Thyroid gland (tissue), 4 donors: ENCODE measurements at regions not wholly inside any gene's neighbourhood (a gene's known extent, or its start where the extent isn't known, plus 50 kb on each side); places are given as distances from the start of the nearest gene placed in this dataset.
"Not testable (repeated sequence)": the region's sequence is repeated elsewhere in the genome, so short reads cannot be mapped to it uniquely, and the experiment has no call there.

ENCODE experiments used
- DNase-seq, 2 donors: peaks; one replicate each; pipeline ENCODE4 v3.0.0-alpha.2; 2019
- H3K27ac ChIP-seq, 3 donors: fragments of 200-600 bp; sonication (generic); 1 replicate in 2 of 3; 2 replicates in 1 of 3; pipeline ENCODE4 v1.5.1; 2016 to 2019; ENCODE audit warnings: mild to moderate bottlenecking in 1 of 3, moderate library complexity in 1 of 3
- H3K27me3 ChIP-seq: fragments of 200-600 bp; sonication (generic); one replicate; pipeline ENCODE4 v1.5.1; 2019
- H3K36me3 ChIP-seq, 2 donors: fragments of 200-600 bp; sonication (generic); one replicate each; pipeline ENCODE4 v1.5.1; 2016 to 2019
- H3K4me1 ChIP-seq, 2 donors: fragments of 200-600 bp; sonication (generic); one replicate each; pipeline ENCODE4 v1.5.1; 2017 to 2019
- H3K4me3 ChIP-seq, 3 donors: fragments of 200-600 bp; sonication (generic); replicated peaks in 1 of 3; 1 replicate in 2 of 3; 2 replicates in 1 of 3; pipeline ENCODE4 v1.5.1; 2016; ENCODE audit warnings: mild to moderate bottlenecking in 1 of 3
- H3K9me3 ChIP-seq: fragments of 200-600 bp; sonication (generic); one replicate; pipeline ENCODE4 v1.5.1; 2017
- POLR2A ChIP-seq, 2 donors: fragments of 450-650 bp; IDR thresholded peaks; one replicate each; pipeline ENCODE4 v1.6.1; 2017; ENCODE audit warnings: antibody characterized with exemption in 2 of 2, mild to moderate bottlenecking in 2 of 2, moderate library complexity in 1 of 2
- WGBS, 2 donors: methylation state at CpG; one replicate each; pipeline ENCODE4 v1.1.5; 2017; 5-methylcytosine and 5-hydroxymethylcytosine counted together
- intact Hi-C: fragments of 100-400 bp; cut with DNase I; formaldehyde crosslinking; loops from one replicate; pipeline ENCODE4 v1.15.1; 2023
- TF ChIP-seq, protein P1 (sequence below), 6 experiments: fragments of 200-600 bp in 3 of 6; fragments of 450-650 bp in 3 of 6; sonication (generic) in 3 of 6; IDR thresholded peaks; one replicate each; pipeline ENCODE4 v1.5.1; 2016 to 2019; ENCODE audit warnings: antibody characterized with exemption in 6 of 6, mild to moderate bottlenecking in 2 of 6, inconsistent platforms in 1 of 6, moderate library complexity in 1 of 6

DNA sequence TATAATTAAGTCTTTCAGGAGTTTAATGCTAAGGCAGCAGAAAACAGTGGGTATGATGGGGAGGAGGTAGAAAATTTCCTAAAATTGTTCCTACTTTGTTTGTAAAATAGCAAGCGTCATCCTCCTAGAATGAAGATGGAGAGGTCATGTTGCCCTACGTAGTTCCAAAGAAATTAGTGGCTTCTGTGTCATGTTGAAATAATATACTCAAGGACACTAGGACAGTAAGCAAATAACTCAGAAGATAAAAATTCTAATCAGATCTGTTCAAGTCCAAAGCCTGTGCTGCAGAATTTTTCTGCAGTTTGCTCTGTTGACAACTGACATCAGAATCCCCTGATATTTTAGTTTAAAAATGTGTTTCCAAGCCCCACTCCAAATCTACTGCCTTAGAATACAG lies 486.3 kb downstream of the DIRAS2 start:
- intact Hi-C loops: no loop called here
- no peaks in the 10 kb centered on the region for H3K27me3 ChIP-seq
- no peak for TF ChIP-seq POLR2A (IDR thresholded peaks at IDR 0.05)
- TF ChIP-seq, protein P1, sequence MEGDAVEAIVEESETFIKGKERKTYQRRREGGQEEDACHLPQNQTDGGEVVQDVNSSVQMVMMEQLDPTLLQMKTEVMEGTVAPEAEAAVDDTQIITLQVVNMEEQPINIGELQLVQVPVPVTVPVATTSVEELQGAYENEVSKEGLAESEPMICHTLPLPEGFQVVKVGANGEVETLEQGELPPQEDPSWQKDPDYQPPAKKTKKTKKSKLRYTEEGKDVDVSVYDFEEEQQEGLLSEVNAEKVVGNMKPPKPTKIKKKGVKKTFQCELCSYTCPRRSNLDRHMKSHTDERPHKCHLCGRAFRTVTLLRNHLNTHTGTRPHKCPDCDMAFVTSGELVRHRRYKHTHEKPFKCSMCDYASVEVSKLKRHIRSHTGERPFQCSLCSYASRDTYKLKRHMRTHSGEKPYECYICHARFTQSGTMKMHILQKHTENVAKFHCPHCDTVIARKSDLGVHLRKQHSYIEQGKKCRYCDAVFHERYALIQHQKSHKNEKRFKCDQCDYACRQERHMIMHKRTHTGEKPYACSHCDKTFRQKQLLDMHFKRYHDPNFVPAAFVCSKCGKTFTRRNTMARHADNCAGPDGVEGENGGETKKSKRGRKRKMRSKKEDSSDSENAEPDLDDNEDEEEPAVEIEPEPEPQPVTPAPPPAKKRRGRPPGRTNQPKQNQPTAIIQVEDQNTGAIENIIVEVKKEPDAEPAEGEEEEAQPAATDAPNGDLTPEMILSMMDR (IDR thresholded peaks at IDR 0.05): no peak
- 89% methylated on average over 2 of the region's 2 CpGs for WGBS, 2 donors
- no peaks in the 10 kb centered on the region for H3K36me3 ChIP-seq
- no peaks in the 10 kb centered on the region for H3K4me1 ChIP-seq
- H3K9me3 ChIP-seq: no peaks in the 10 kb centered on the region
- no peak for DNase-seq
- no peak overlapping the region for H3K27ac ChIP-seq
- H3K4me3 ChIP-seq: no peak overlapping the region

DNA sequence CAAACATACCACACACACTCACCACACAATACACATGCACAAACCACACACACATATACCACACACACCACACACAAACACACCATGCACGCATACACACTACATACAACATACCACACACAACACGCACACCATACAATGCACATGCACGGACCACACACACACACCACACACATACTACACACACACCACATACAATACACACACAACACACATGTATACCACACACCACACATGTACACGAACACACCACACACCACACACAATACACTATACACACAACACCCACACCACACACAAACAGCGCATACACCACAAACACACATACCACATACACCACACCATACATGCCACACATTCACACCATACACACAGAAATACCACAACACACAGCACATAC lies 480.3 kb downstream of the DIRAS2 start:
- intact Hi-C loops: no loop called here
- Histone ChIP-seq H3K27ac (no peak overlapping the region), H3K4me1 (no peaks in the 10 kb centered on the region), H3K36me3 (no peaks in the 10 kb centered on the region), H3K9me3 (no peaks in the 10 kb centered on the region), H3K27me3 (no peaks in the 10 kb centered on the region), H3K4me3 (no peak overlapping the region)
- TF ChIP-seq, protein P1 (IDR thresholded peaks at IDR 0.05): no peak
- TF ChIP-seq POLR2A (IDR thresholded peaks at IDR 0.05): no peak
- DNase-seq: no peak
- WGBS, 2 donors: 97 to 98% methylated on average over 5 of the region's 5 CpGs

DNA sequence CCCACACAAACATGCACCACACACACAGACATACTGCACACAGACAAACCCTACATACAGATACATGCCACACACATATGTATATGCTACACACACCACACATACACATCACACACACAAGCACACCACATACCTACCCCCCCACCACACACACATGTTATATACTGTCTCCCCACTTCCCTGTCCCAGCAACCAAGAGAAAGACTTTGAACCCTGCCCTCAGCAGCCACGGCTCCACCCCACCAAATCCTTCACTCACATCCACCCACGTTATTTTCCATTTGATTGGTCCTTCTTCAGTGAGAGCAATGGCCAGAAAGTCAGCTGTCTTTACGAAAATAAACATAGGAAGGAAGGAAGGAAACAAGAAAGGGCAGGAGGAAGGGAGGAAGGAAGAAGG lies 479.8 kb downstream of the DIRAS2 start:
- Histone ChIP-seq H3K27ac (no peak overlapping the region), H3K27me3 (no peaks in the 10 kb centered on the region), H3K4me1 (no peaks in the 10 kb centered on the region), H3K4me3 (no peak overlapping the region), H3K36me3 (no peaks in the 10 kb centered on the region), H3K9me3 (no peaks in the 10 kb centered on the region)
- DNase-seq: no peak
- intact Hi-C loops: no loop called here
- WGBS, 2 donors: 67 to 71% methylated on average over 3 of the region's 3 CpGs
- TF ChIP-seq, protein P1 (IDR thresholded peaks at IDR 0.05): no peak
- no peak for TF ChIP-seq POLR2A (IDR thresholded peaks at IDR 0.05)

DNA sequence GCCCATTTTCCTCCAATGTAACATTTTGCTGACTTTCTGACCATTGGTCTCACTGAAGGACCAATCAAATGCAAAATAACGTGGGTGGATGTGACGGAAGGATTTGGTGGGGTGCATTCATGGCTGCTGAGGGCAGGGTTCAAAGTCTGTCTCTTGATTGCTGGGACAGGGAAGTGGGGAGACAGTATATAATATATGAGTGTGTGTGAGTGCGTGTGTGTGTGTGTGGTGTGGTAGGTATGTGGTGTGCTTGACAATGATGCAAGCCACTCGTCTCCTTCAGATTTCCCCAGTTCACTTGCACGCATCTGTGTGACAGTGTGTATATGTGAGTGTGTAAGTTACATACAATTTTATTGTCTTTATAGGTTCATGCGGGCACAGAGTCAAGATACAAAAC lies 477.3 kb downstream of the DIRAS2 start:
- 86 to 89% methylated on average over 6 of the region's 6 CpGs for WGBS, 2 donors
- no peak overlapping the region for H3K27ac ChIP-seq
- H3K4me3 ChIP-seq: no peak overlapping the region
- TF ChIP-seq POLR2A (IDR thresholded peaks at IDR 0.05): no peak
- TF ChIP-seq, protein P1 (IDR thresholded peaks at IDR 0.05): no peak
- H3K36me3 ChIP-seq: no peaks in the 10 kb centered on the region
- no peak for DNase-seq
- no peaks in the 10 kb centered on the region for H3K27me3 ChIP-seq
- intact Hi-C loops: no loop called here
- H3K4me1 ChIP-seq: no peaks in the 10 kb centered on the region
- no peaks in the 10 kb centered on the region for H3K9me3 ChIP-seq

DNA sequence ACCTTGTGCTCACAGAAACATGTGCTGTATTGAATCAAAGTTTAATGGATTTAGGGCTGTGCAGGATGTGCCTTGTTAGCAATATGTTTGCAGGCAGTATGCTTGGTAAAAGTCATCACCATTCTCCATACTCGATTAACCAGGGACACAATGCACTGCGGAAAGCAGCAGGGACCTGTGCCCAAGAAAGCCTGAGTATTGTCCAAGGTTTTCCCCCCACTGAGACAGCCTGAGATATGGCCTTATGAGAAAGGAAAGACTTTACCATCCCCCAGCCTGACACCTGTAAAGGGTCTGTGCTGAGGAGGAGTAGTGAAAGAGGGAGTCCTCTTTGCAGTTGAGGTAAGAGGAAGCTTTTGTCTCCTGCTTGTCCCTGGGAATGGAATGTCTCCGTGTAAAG lies 476.2 kb downstream of the DIRAS2 start:
- H3K4me3 ChIP-seq, H3K27ac ChIP-seq, H3K27me3 ChIP-seq, H3K4me1 ChIP-seq, H3K36me3 ChIP-seq, intact Hi-C loops, DNase-seq, H3K9me3 ChIP-seq: not testable (repeated sequence)
- WGBS, 2 donors: 40 to 48% methylated on average over 3 of the region's 3 CpGs

DNA sequence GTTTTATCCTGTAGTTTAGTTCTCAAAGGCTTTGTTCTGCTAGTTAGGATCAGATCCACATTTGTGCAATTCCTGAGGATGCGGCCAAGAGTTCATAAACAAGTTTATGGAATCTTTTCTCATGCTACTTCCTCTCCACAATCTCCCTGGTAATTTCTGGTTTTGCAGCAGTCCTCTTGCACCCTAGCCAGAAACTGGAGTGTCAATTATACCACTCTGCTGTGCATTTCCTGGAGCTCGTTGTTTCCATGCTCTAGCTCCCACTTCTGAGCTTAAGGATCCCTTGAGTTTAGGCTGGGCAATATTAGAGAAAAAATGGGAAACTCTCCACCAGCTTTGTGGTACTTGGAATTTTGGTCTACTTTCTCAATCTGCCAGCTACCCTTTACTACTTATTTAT lies 474.7 kb downstream of the DIRAS2 start:
- DNase-seq: no peak
- Histone ChIP-seq H3K4me1 (no peaks in the 10 kb centered on the region), H3K9me3 (no peaks in the 10 kb centered on the region), H3K36me3 (no peaks in the 10 kb centered on the region), H3K27me3 (no peaks in the 10 kb centered on the region), H3K27ac (no peak overlapping the region), H3K4me3 (no peak overlapping the region)
- intact Hi-C loops: no loop called here
- TF ChIP-seq, protein P1 (IDR thresholded peaks at IDR 0.05): no peak
- TF ChIP-seq POLR2A (IDR thresholded peaks at IDR 0.05): no peak
- WGBS, 2 donors: 35 to 39% methylated on average over 2 of the region's 2 CpGs
